ENCODE measurements at regions not wholly inside any gene's neighbourhood (a gene's known extent, or its start where the extent isn't known, plus 50 kb on each side); places are given as distances from the start of the nearest gene placed in this dataset.
"Not testable (repeated sequence)": the region's sequence is repeated elsewhere in the genome, so short reads cannot be mapped to it uniquely, and the experiment has no call there.

DNA sequence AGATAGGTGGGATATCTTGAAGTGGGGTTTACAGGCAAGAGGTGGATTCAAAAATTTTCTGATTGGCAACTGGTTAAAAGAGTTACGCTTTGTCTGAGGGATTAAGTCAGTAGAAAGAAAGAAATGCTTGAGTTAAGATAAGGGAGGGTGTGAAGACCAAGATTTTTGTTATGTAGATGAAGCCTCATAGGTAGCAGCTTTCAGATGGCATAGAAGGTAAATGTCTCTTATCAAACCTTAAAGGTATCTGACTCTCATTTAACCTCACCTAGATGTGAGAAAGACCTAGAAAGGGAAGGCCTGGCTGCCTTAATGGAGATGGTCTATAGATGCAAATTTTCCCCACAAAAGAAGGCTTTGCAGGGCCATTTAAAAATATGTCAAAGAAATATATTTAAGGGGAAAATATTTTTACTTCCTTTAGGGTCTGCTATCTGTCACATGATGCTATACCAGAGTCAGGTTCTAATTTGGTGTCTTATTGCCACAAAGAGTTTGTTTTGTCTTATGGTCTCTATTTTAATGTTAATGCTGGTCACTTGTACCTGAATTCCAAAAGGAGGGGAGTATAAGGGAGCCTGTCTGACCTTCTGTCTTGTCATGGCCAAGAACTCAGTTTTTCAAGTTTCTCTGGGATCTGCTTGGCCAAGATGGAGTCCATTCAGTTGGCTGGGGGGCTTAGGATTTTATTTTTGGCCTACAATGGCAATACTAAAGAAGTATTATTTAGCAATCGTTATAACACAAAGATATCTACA lies 699.1 kb upstream of the AMOT start:
- no peak overlapping the region for H3K4me3 ChIP-seq (ENCODE audit: low read depth, low read length)

DNA sequence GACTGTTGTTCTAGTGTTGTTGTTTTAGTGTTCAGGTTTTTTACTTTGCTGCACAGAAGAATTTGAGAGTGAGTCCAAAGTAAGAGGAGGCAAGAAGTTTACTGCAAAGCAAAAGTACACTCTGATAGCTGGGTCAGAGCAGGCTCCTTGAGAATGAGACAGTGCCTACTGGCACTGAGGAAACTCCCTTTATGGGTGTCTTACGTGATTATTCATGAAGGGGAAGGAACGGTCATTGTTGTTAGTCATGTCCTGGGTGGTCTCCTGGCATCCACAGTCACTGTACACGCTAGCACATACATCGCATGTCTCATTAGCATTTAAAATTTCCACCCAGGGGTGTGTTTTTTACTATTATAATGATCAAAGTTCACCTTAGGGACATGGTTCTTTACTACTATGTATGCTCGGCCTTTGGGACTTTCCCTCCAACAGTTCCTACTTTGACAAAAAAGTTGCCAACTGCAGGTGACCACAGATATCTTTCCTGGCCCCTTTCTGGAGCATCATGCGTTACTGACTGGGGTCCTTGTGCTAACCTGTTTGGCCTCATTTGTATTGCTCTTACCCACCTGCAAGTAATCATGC lies 688.9 kb upstream of the AMOT start:
- H3K4me3 ChIP-seq (ENCODE audit: low read depth, low read length): no peak overlapping the region

DNA sequence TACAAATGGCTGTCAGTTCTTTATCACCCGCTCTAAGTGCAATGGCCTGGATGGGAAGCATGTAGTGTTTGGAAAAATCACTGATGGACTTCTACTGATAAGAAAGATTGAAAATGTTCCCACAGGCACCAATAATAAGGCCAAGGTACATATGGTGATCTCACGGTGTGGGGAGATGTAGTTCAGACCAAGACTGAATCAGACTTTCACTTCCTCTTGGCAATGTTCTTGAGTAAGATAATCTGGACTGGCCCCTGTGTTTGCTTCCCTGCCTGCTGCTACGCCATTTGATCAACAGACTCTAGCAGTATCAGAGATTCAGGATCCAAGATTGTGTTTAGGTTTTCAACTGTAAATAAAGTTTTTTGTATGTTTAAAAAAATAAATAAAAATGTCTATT lies 682.2 kb upstream of the AMOT start:
- no peak overlapping the region for H3K4me3 ChIP-seq (ENCODE audit: low read depth, low read length)

DNA sequence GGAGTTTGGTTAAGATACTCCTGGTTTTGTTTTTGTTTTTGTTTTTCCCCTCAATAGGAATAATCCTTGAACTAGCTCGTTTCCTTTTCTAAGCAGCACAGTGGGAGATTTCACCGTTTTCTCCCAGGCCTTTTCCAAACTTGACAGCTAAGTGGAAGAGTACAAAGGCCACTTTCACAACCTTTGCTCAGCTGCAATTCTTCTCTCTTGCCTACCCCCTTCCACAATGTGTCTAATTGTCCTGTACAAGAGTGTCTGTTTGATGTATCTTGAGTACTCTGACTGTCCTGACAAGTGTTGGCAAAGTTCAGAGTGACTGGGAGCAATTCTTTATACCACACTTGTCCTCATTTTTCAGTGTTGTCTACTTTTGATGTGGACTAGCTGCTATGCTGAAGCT lies 674.3 kb upstream of the AMOT start:
- no peak overlapping the region for H3K4me3 ChIP-seq (ENCODE audit: low read depth, low read length)

- no peak overlapping the region for H3K4me3 ChIP-seq (ENCODE audit: low read depth, low read length)
These were observed 672.2 kb upstream of the AMOT start for GRCh38 chrX:113512700-113513395.

DNA sequence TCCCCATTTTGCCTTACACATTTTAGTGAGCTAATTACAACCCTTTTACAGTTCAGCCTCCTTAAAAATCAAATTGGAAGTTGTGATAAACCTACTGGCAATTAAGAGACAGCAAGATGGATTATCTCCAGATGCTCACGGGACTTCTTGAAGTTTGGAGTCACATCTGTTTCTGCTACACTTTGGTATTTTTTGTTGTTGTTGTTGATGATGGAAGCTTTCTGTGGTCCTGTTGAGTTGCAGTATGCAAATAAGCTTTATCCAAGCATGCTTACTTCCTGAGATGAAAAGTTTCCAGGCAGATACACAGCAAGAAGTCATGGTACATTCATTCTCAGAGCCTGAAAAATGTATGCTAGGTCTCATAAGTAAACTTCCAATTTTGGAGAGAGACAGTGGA lies 670.0 kb upstream of the AMOT start:
- no peak overlapping the region for H3K4me3 ChIP-seq (ENCODE audit: low read depth, low read length)

GRCh38 chrX:113492895-113493294 lies 652.3 kb upstream of the AMOT start:
- H3K4me3 ChIP-seq (ENCODE audit: low read depth, low read length): no peak overlapping the region

DNA sequence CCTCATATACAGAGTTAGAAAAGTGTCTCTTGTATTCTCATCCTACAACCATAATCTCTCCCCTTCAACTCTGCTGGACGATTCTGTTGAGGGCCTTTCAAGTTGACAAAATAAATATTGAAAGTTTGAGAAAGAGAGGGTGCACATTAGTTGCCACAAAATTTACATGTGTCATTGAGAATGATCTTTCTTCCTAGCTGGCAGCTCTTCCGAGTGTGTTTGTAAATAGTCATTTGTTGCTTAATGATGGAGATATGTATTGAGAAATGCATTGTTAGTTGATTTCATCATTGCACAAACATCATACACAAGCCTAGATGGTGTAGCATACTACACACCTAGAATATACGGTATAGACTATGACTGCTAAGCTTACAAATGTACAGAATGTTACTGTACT lies 632.8 kb upstream of the AMOT start:
- no peak overlapping the region for H3K4me3 ChIP-seq (ENCODE audit: low read depth, low read length)

DNA sequence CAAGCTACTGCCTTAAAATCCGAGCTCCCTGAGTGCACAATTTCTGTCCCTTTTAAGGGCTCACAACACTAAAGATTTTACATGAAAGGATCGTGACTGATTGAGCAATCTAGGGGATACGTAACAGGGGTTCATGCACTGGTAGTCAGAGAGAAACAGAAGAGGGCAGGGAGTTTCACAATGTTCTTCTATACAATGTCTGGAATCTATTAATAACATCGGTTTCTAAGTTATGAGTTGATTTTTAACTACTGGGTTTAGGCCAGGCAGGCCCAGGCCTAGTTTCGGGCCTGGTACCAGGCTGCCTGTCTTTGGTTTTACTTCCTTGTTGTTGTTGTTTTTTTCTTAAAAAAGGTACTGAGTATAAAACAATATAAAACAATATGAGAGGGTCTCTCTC lies 632.4 kb upstream of the AMOT start:
- H3K4me3 ChIP-seq (ENCODE audit: low read depth, low read length): not testable (repeated sequence)

GRCh38 chrX:113470166-113470565 lies 629.5 kb upstream of the AMOT start:
- H3K4me3 ChIP-seq (ENCODE audit: low read depth, low read length): no peak overlapping the region

- H3K4me3 ChIP-seq (ENCODE audit: low read depth, low read length): no peak overlapping the region
These were observed 617.1 kb upstream of the AMOT start for GRCh38 chrX:113457719-113458118.

GRCh38 chrX:113455582-113455981 lies 615.0 kb upstream of the AMOT start:
- H3K4me3 ChIP-seq (ENCODE audit: low read depth, low read length): no peak overlapping the region

GRCh38 chrX:113429011-113429410 lies 588.4 kb upstream of the AMOT start:
- no peak overlapping the region for H3K4me3 ChIP-seq (ENCODE audit: low read depth, low read length)

GRCh38 chrX:113422323-113422722 lies 581.7 kb upstream of the AMOT start:
- H3K4me3 ChIP-seq (ENCODE audit: low read depth, low read length): no peak overlapping the region

DNA sequence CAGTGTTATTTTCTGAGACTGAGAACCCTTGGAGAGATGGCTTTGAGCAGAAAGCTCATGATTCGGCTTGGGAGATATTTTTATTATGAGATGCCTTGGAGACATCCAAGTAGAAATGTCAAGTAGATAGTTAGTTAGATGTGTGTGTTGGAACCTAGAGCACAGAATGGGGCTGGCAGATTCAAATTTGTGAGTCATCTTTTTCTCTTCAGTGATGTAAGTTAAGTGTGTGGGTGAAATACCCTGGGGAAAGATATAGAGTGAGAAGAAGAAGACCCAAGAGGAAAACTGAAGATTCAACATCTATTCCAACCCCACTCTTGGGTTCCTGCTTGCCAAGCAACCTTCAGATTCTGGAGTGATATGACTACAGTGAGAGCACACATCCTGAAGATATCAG lies 580.8 kb upstream of the AMOT start:
- no peak overlapping the region for H3K4me3 ChIP-seq (ENCODE audit: low read depth, low read length)

DNA sequence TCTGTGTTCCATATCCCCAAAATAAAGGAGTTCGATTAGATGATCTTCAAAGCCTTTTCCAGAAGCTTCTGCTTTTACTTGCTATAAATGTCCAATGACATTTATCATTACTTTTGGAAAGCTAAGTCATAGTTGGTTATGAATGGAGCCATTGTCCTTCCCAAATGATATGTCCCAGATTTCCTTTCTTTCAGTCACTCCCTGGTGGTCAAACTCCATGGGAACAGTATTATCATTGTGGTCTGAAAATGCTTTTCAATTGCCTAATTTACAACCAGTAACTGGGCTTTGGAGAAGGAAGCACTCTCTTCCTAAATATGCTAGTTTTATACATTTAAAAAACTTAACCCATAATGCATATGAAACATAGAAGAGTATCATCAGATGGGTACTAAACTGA lies 571.5 kb upstream of the AMOT start:
- H3K4me3 ChIP-seq (ENCODE audit: low read depth, low read length): no peak overlapping the region

DNA sequence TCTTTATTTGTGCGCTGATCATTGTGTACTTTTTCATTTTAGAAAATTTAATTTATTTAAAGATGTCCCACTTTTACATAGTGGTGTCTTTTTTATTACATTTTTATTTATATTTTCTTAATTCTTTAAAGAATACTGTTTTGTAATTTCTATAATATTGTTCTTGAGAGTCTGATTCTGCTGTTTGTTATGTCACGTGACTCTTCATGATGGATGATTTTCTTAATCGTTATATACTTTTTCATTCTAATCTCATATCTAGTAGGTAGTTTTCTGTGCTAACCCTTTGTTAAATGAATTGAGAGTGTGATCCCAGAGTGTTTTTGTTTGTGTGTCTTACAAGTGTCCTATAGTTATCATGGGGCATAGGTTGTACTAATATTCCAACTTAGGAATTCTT lies 568.2 kb upstream of the AMOT start:
- H3K4me3 ChIP-seq (ENCODE audit: low read depth, low read length): no peak overlapping the region

DNA sequence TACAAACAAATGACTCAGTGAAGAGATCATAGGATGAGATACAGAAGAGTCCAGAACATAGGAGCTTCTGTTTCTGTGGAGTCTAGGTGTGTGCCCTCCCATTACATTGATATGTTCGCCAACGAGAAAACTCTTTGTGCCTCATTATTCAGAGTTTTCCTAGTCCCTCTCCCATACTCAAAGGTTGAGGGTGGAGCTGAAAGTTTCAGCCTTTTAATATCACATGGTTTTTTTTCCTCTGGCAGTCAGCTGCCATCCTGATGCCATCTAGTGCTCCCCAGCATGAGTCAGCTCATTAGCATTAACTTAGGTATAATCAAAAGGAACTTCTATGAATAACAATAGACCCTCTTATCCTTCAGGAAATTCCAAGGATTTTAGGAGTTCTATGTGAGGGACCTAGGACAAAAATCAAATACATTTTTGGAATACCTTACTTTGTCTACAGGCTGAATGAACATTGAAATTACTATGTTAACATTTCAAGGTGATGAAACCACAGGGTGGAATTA lies 559.6 kb upstream of the AMOT start:
- no peak overlapping the region for H3K4me3 ChIP-seq (ENCODE audit: low read depth, low read length)

DNA sequence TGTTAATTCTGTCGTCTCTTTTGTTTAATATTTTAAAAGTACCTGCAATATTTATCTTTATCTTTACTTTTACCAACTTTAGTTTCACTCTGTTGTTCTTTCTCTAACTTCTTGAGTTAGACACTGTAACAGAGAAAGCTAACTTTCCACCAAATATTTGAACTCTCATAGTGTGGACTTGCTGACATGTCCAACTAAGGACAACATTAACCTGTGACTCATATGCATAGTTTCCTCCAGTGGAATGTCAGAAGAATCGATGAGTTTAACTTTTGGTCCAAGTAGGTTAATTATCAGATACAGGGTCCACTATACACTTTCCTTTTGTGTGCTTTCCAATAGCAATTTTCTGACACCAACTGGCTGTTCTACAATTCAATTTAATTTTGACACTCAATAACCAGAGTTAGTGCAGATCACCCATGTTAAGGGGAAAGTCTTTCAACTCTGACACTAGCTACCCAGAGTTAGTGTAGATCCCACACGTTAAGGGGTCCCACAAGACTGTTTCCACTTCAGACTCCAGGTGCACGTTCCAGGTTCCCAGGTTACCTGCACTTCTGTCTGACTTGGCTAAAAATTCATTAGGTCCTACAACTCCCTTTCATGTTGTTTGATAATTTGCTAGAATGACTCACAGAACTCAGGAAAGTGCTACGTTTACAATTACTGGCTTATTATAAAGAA lies 559.0 kb upstream of the AMOT start:
- no peak overlapping the region for H3K4me3 ChIP-seq (ENCODE audit: low read depth, low read length)

DNA sequence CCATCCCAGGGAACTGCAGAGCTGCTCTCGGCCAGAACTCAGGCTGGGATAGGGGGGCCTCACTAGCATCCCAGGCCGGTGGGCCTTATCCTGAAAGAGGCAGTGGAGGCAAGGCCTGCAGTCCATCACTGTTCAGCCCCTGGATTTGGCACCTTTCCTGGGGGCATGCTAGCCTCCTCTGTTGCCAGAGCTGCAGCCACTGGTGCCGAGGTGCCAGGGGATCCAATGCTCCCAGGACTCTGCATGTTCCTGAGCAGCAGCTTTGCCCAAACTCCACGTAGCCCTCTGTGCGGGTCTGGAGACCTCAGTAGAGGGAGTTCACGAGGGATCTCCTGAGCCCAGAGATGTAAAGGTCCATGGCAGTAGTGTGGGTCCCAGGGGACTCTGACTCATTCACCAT lies 551.7 kb upstream of the AMOT start:
- H3K4me3 ChIP-seq (ENCODE audit: low read depth, low read length): no peak overlapping the region

DNA sequence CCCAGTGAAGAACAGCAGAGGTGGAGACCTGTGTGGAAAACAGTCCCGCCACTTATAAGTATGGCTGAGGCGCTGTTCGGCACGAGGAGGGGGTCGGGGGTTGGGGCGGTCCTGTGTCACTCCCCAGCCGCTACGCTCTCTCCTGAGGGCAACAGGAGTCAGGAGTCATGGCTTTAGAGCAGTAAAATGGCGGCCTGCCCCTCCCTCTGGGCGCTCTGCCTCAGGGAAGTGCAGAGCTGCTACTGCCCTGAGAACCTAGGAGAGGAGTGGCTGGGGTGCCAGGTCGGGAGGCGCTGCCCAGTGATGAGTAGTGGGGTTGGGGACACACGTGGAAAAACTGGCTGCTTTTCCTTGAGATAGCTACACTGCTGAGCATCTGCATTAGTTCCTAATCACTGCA lies 551.2 kb upstream of the AMOT start:
- H3K4me3 ChIP-seq (ENCODE audit: low read depth, low read length): no peak overlapping the region

GRCh38 chrX:113390531-113390930 lies 549.9 kb upstream of the AMOT start:
- no peak overlapping the region for H3K4me3 ChIP-seq (ENCODE audit: low read depth, low read length)
